Stimulated activated CD8-positive, alpha-beta memory T cell treated with anti-CD3 and anti-CD28 coated beads, Interleukin-15, amount 100 ng/mL, for 48 hours (primary cell): ENCODE measurements at regions not wholly inside any gene's neighbourhood (a gene's known extent, or its start where the extent isn't known, plus 50 kb on each side); places are given as distances from the start of the nearest gene placed in this dataset.

Source experiments
- DNase-seq, 2 donors: peaks; one replicate each; pipeline ENCODE4 v3.0.0-alpha.2; 2020; ENCODE audit warnings: low read depth in 2 of 2

GRCh38 chr11:29959488-29959887 is 57.3 kb downstream of the KCNA4 start:
- no peak for DNase-seq

- DNase-seq = no peak
Observed at GRCh38 chr11:29957431-29957830, 59.4 kb downstream of the KCNA4 start.

GRCh38 chr11:29956076-29956556 is 60.7 kb downstream of the KCNA4 start:
- no peak for DNase-seq

GRCh38 chr11:29943347-29943746 is 73.5 kb downstream of the KCNA4 start:
- no peak for DNase-seq

- DNase-seq = no peak
Observed at GRCh38 chr11:29937526-29937925, 79.3 kb downstream of the KCNA4 start.

- no peak for DNase-seq
Observed at GRCh38 chr11:29934115-29934638, 82.7 kb downstream of the KCNA4 start.

- DNase-seq = no peak
Observed at GRCh38 chr11:29916040-29916439, 100.8 kb downstream of the KCNA4 start.

- DNase-seq = no peak
Observed at GRCh38 chr11:29914203-29914930, 102.5 kb downstream of the KCNA4 start.

- no peak for DNase-seq
Observed at GRCh38 chr11:29913352-29913751, 103.5 kb downstream of the KCNA4 start.

GRCh38 chr11:29900382-29900781 is 116.4 kb downstream of the KCNA4 start:
- DNase-seq = no peak

GRCh38 chr11:29879560-29879959 is 137.3 kb downstream of the KCNA4 start:
- no peak for DNase-seq

GRCh38 chr11:29876192-29876591 is 140.6 kb downstream of the KCNA4 start:
- no peak for DNase-seq

GRCh38 chr11:29847219-29847618 is 169.6 kb downstream of the KCNA4 start:
- DNase-seq = no peak

- no peak for DNase-seq
Observed at GRCh38 chr11:29844701-29845379, 172.0 kb downstream of the KCNA4 start.

- DNase-seq = no peak
Observed at GRCh38 chr11:29844031-29844430, 172.8 kb downstream of the KCNA4 start.

- DNase-seq = no peak
Observed at GRCh38 chr11:29842061-29842460, 174.8 kb downstream of the KCNA4 start.

GRCh38 chr11:29826878-29827277 is 190.0 kb downstream of the KCNA4 start:
- no peak for DNase-seq

- DNase-seq = no peak
Observed at GRCh38 chr11:29816359-29816758, 200.5 kb downstream of the KCNA4 start.

GRCh38 chr11:29809121-29809520 is 207.7 kb downstream of the KCNA4 start:
- DNase-seq = no peak

GRCh38 chr11:29802522-29802921 is 214.3 kb downstream of the KCNA4 start:
- no peak for DNase-seq

GRCh38 chr11:29801561-29801960 is 215.3 kb downstream of the KCNA4 start:
- DNase-seq = no peak

GRCh38 chr11:29786092-29786491 is 230.7 kb downstream of the KCNA4 start:
- DNase-seq = no peak

GRCh38 chr11:29783506-29783905 is 233.3 kb downstream of the KCNA4 start:
- DNase-seq = no peak
